HG03558 (cell line): ENCODE measurements at regions not wholly inside any gene's neighbourhood (a gene's known extent, or its start where the extent isn't known, plus 50 kb on each side); places are given as distances from the start of the nearest gene placed in this dataset.
"Not testable (repeated sequence)": the region's sequence is repeated elsewhere in the genome, so short reads cannot be mapped to it uniquely, and the experiment has no call there.

ENCODE experiments used
- ATAC-seq: cut with Tn5 transposase; IDR thresholded peaks from one replicate; pipeline ENCODE4 v1.9.1; 2021; ENCODE audit warnings: moderate number of reproducible peaks; ENCODE audit not compliant: unreplicated experiment; ENCODE audit errors: extremely low read depth

- ATAC-seq: no peak
Measured at GRCh38 chr2:11877764-11878163, 131.3 kb downstream of the LPIN1 start.

- ATAC-seq: not testable (repeated sequence)
Measured at GRCh38 chr2:11885253-11885652, 138.8 kb downstream of the LPIN1 start.

GRCh38 chr2:11886899-11887298, 140.5 kb downstream of the LPIN1 start:
- not testable (repeated sequence) for ATAC-seq

- ATAC-seq: no peak
Measured at GRCh38 chr2:11889101-11889850, 142.8 kb downstream of the LPIN1 start.

GRCh38 chr2:11889854-11890253, 143.4 kb downstream of the LPIN1 start:
- ATAC-seq: no peak

GRCh38 chr2:11891028-11891427, 144.6 kb downstream of the LPIN1 start:
- no peak for ATAC-seq

- ATAC-seq: no peak
Measured at GRCh38 chr2:11891671-11892440, 145.4 kb downstream of the LPIN1 start.

- ATAC-seq: no peak
Measured at GRCh38 chr2:11896386-11896785, 150.0 kb downstream of the LPIN1 start.

GRCh38 chr2:11898576-11898975, 152.1 kb downstream of the LPIN1 start:
- no peak for ATAC-seq

- ATAC-seq: no peak
Measured at GRCh38 chr2:11899264-11899818, 152.9 kb downstream of the LPIN1 start.

GRCh38 chr2:11900891-11901290, 154.5 kb downstream of the LPIN1 start:
- not testable (repeated sequence) for ATAC-seq

GRCh38 chr2:11901351-11902069, 155.1 kb downstream of the LPIN1 start:
- no peak for ATAC-seq

GRCh38 chr2:11903085-11903606, 156.7 kb downstream of the LPIN1 start:
- no peak for ATAC-seq

- ATAC-seq: no peak
Measured at GRCh38 chr2:11904029-11904428, 157.6 kb downstream of the LPIN1 start.

GRCh38 chr2:11904941-11905340, 158.5 kb downstream of the LPIN1 start:
- no peak for ATAC-seq

GRCh38 chr2:11907190-11907589, 160.8 kb downstream of the LPIN1 start:
- no peak for ATAC-seq

GRCh38 chr2:11910971-11911370, 164.5 kb downstream of the LPIN1 start:
- no peak for ATAC-seq

GRCh38 chr2:11912980-11913379, 166.5 kb downstream of the LPIN1 start:
- no peak for ATAC-seq

GRCh38 chr2:11914455-11914854, 168.0 kb downstream of the LPIN1 start:
- no peak for ATAC-seq

- ATAC-seq: no peak
Measured at GRCh38 chr2:11915650-11916049, 169.2 kb downstream of the LPIN1 start.
